Endothelial cell of umbilical vein (primary cell): ENCODE measurements at regions not wholly inside any gene's neighbourhood (a gene's known extent, or its start where the extent isn't known, plus 50 kb on each side); places are given as distances from the start of the nearest gene placed in this dataset.

Experiments used
- BruUV-seq: library from RNA; stranded (reverse); fragments of 400-500 nt; replicated peaks from 2 replicates; lab custom pipeline; 2021; lab: Mats Ljungman, UMichigan
- CTCF ChIA-PET: fragments of 300-600, 350-600 bp; sonication (Branson Sonifier 250); formaldehyde crosslinking; loops from one replicate; lab custom pipeline; 2021; ENCODE audit warnings: antibody characterized with exemption, inconsistent platforms; lab: Charles Lee
- POLR2A ChIA-PET: fragments of 300-600, 350-600 bp; sonication (Branson Sonifier 250); formaldehyde crosslinking; loops from one replicate; lab custom pipeline; 2021; ENCODE audit warnings: antibody characterized with exemption, inconsistent platforms; lab: Charles Lee
- DNase-seq: peaks from one replicate; pipeline ENCODE4 v3.0.0-alpha.2; 2011; ENCODE audit warnings: low read depth, low spot score
- FAIRE-seq: peaks from 2 replicates; lab custom pipeline; 2011; peaks lifted over from hg19 to GRCh38; lab: Jason Lieb, UNC
- H2AFZ ChIP-seq: 2 replicates; pipeline ENCODE4 v1.6.0; 2012; ENCODE audit warnings: low read depth, low read length, control low read depth, inconsistent platforms
- H3K27ac ChIP-seq: 2 replicates; pipeline ENCODE4 v1.5.1; 2011; ENCODE audit warnings: low read depth, mild to moderate bottlenecking, control low read depth, low read length, moderate library complexity; ENCODE audit not compliant: insufficient read depth
- H3K27me3 ChIP-seq, 2 experiments: 2 replicates each; pipeline versions ENCODE4 v1.6.0 to v1.6.1; 2011; ENCODE audit warnings: low read length in 2 of 2, mixed read lengths in 1 of 2; ENCODE audit not compliant: control insufficient read depth in 2 of 2, insufficient read depth in 2 of 2
- H3K36me3 ChIP-seq, 2 experiments: 2 replicates in 1 of 2; 3 replicates in 1 of 2; pipeline ENCODE4 v1.5.1; 2011; ENCODE audit warnings: low read length in 2 of 2, mild to moderate bottlenecking in 1 of 2, moderate library complexity in 1 of 2; ENCODE audit not compliant: control insufficient read depth in 2 of 2, insufficient read depth in 2 of 2; ENCODE audit errors: extremely low read depth in 1 of 2
- H3K4me1 ChIP-seq: 3 replicates; pipeline ENCODE4 v1.5.1; 2011; ENCODE audit warnings: mild to moderate bottlenecking, low read length; ENCODE audit not compliant: control insufficient read depth, insufficient read depth; ENCODE audit errors: extremely low read depth
- H3K4me2 ChIP-seq: 2 replicates; pipeline ENCODE4 v1.6.1; 2011; ENCODE audit warnings: low read length, control low read depth, mixed read lengths; ENCODE audit not compliant: insufficient read depth
- H3K4me3 ChIP-seq, 3 experiments: fragments of 200-600 bp in 1 of 3; sonication (generic), shearing (Covaris generic) in 1 of 3; replicated peaks in 1 of 3; 2 replicates each; pipeline ENCODE4 v1.5.1; 2011 to 2016; ENCODE audit warnings: control low read depth in 3 of 3, low read length in 3 of 3, mild to moderate bottlenecking in 2 of 3, inconsistent platforms in 1 of 3, low read depth in 1 of 3, moderate library complexity in 1 of 3; ENCODE audit not compliant: insufficient read depth in 1 of 3
- H3K79me2 ChIP-seq: 2 replicates; pipeline ENCODE4 v1.6.0; 2012; ENCODE audit warnings: low read length, inconsistent platforms; ENCODE audit not compliant: control insufficient read depth, insufficient read depth
- H3K9ac ChIP-seq: replicated peaks from 2 replicates; pipeline ENCODE3; 2011; ENCODE audit warnings: low read length, control low read depth; ENCODE audit not compliant: insufficient read depth; ENCODE audit errors: extremely low read depth
- H3K9me1 ChIP-seq: replicated peaks from 3 replicates; pipeline ENCODE4 v1.6.0; 2011; ENCODE audit warnings: mild to moderate bottlenecking, low read length; ENCODE audit not compliant: control insufficient read depth, insufficient read depth; ENCODE audit errors: extremely low read depth
- H3K9me3 ChIP-seq: replicated peaks from 2 replicates; pipeline ENCODE4 v1.5.1; 2012; ENCODE audit warnings: low read length, inconsistent platforms; ENCODE audit not compliant: control insufficient read depth, insufficient read depth
- H4K20me1 ChIP-seq: replicated peaks from 2 replicates; pipeline ENCODE3; 2011; ENCODE audit warnings: mild to moderate bottlenecking, low read length; ENCODE audit not compliant: control insufficient read depth, insufficient read depth; ENCODE audit errors: extremely low read depth
- CTCF ChIP-seq, 2 donors: IDR thresholded peaks; 1 replicate in 1 of 2; 2 replicates in 1 of 2; pipeline ENCODE4 v1.5.1; 2011; ENCODE audit warnings: low read length in 2 of 2, mild to moderate bottlenecking in 2 of 2, moderate library complexity in 2 of 2, control low read depth in 1 of 2, inconsistent platforms in 1 of 2, low read depth in 1 of 2; ENCODE audit not compliant: insufficient read depth in 1 of 2; ENCODE audit errors: extremely low read depth in 1 of 2
- EZH2 ChIP-seq: IDR thresholded peaks from 2 replicates; pipeline ENCODE4 v1.6.1; 2012; ENCODE audit warnings: borderline replicate concordance, low read depth, mild to moderate bottlenecking, moderate library complexity, low read length, inconsistent platforms; ENCODE audit not compliant: severe bottlenecking
- FOS ChIP-seq: IDR thresholded peaks from 2 replicates; pipeline ENCODE4 v1.6.1; 2011; ENCODE audit warnings: mild to moderate bottlenecking, low read length, moderate library complexity, borderline replicate concordance; ENCODE audit not compliant: insufficient read depth
- GATA2 ChIP-seq: IDR thresholded peaks from 2 replicates; pipeline ENCODE4 v1.7.0; 2011; ENCODE audit warnings: low read depth, mild to moderate bottlenecking, moderate library complexity, mixed read lengths, low read length; ENCODE audit not compliant: insufficient read length, insufficient read depth
- JUN ChIP-seq: IDR thresholded peaks from 2 replicates; pipeline ENCODE4 v1.6.1; 2011; ENCODE audit warnings: borderline replicate concordance, low read depth; ENCODE audit not compliant: insufficient read length, insufficient read depth
- MYC ChIP-seq: IDR thresholded peaks from one replicate; pipeline ENCODE4 v1.6.1; 2011; ENCODE audit warnings: mild to moderate bottlenecking, low read depth, low read length
- POLR2A ChIP-seq: IDR thresholded peaks from 2 replicates; pipeline ENCODE4 v1.6.1; 2012; ENCODE audit warnings: low read depth, mild to moderate bottlenecking, control low read depth, low read length
- POLR2AphosphoS5 ChIP-seq: IDR thresholded peaks from 2 replicates; pipeline ENCODE4 v1.6.1; 2012; ENCODE audit warnings: low read depth, mild to moderate bottlenecking, control low read depth, low read length, moderate library complexity; ENCODE audit not compliant: insufficient read depth
- dilution Hi-C: fragments of 300-500 bp; cut with MboI; formaldehyde crosslinking; loops from one replicate; pipeline ENCODE4 v1.15.0; 2019; ENCODE audit warnings: low sequenced_read_pairs; ENCODE audit not compliant: extremely low pct_ligation_motif_present
- intact Hi-C: fragments of 100-400 bp; cut with micrococcal nuclease; formaldehyde crosslinking; loops from one replicate; pipeline ENCODE4 v1.10.0; 2022
- TF ChIP-seq, protein P1 (sequence below): IDR thresholded peaks from 2 replicates; pipeline ENCODE4 v1.6.1; 2011; ENCODE audit not compliant: insufficient read depth, insufficient read length

DNA sequence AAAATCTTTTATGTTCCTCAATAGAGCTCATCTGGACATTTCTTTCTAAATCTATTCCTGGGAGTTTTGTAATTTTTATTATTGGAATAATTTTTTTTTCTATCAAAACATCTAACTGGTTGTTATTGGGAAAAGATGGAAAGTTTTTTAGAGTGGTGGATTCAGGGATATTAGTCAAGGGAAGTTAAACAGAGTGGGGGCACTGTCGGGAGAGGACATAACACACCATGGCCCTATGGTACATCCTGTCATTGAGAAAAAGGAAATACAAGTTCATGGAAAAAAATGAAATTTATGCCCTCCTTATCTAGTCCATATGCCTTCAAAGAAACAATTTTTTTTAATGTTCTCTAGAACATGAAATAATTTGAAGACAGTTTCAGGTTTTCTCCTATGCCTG, 96.3 kb upstream of the TSPAN5 start:
- intact Hi-C loops: no loop called here
- CTCF ChIA-PET: interaction anchor here (1.6 kb wide), 1 partner anchor 12 kb away, joined by 3 read pairs; no protein-coding TSS in a partner anchor
- peak overlapping the region; percentile 44 for H2AFZ ChIP-seq

More for the DNA sequence above, 96.3 kb upstream of the TSPAN5 start:
- H3K9me3 ChIP-seq: no peaks in the 10 kb centered on the region
- POLR2A ChIA-PET: no interaction called here
- H3K27ac ChIP-seq: no peak overlapping the region
- H3K4me1 ChIP-seq: peaks cover 8% of the 10 kb centered on the region
- H3K9ac ChIP-seq: no peak overlapping the region
- H3K79me2 ChIP-seq: no peaks in the 10 kb centered on the region
- FAIRE-seq (no peak), DNase-seq (peak; percentile 34)
- H3K36me3 ChIP-seq: no peaks in the 10 kb centered on the region
- H3K4me3 ChIP-seq: no peak overlapping the region
- no TSS peak for BruUV-seq
- H3K9me1 ChIP-seq: no peaks in the 10 kb centered on the region
- dilution Hi-C loops: no loop called here
- H3K4me2 ChIP-seq: peak overlapping the region; percentile 67
- no peaks in the 10 kb centered on the region for H3K27me3 ChIP-seq
- H4K20me1 ChIP-seq: no peaks in the 10 kb centered on the region
- TF ChIP-seq FOS (no peak), EZH2 (no peak), MYC (no peak), CTCF (IDR thresholded peaks at IDR 0.05; ENCODE audit: extremely low read depth in 1 of 2, insufficient read depth in 1 of 2, low read depth in 1 of 2, low read length in 2 of 2) (no peak), GATA2 (no peak), JUN (no peak), POLR2A (no peak), POLR2AphosphoS5 (no peak)
- TF ChIP-seq, protein P1, sequence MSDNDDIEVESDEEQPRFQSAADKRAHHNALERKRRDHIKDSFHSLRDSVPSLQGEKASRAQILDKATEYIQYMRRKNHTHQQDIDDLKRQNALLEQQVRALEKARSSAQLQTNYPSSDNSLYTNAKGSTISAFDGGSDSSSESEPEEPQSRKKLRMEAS: no peak
